OCI-LY7 (cell line): ENCODE measurements at regions not wholly inside any gene's neighbourhood (a gene's known extent, or its start where the extent isn't known, plus 50 kb on each side); places are given as distances from the start of the nearest gene placed in this dataset.

Source experiments
- EZH2phosphoT487 ChIP-seq: fragments of 200-600 bp; sonication (generic); IDR thresholded peaks from 2 replicates; pipeline ENCODE4 v1.6.1; 2018; ENCODE audit warnings: low read depth, borderline replicate concordance, mild to moderate bottlenecking, mixed run types, antibody characterized with exemption, low read length, moderate library complexity, mixed read lengths
- TF ChIP-seq, protein P1 (sequence below): fragments of 200-600 bp; sonication (generic); conservative IDR thresholded peaks from 2 replicates; pipeline ENCODE4 v1.5.1; 2014; ENCODE audit warnings: mild to moderate bottlenecking, antibody characterized with exemption, low read length, moderate library complexity, mixed read lengths

GRCh38 chr4:189293459-189293858 lies 647.2 kb upstream of the FRG1 start:
- TF ChIP-seq, protein P1, sequence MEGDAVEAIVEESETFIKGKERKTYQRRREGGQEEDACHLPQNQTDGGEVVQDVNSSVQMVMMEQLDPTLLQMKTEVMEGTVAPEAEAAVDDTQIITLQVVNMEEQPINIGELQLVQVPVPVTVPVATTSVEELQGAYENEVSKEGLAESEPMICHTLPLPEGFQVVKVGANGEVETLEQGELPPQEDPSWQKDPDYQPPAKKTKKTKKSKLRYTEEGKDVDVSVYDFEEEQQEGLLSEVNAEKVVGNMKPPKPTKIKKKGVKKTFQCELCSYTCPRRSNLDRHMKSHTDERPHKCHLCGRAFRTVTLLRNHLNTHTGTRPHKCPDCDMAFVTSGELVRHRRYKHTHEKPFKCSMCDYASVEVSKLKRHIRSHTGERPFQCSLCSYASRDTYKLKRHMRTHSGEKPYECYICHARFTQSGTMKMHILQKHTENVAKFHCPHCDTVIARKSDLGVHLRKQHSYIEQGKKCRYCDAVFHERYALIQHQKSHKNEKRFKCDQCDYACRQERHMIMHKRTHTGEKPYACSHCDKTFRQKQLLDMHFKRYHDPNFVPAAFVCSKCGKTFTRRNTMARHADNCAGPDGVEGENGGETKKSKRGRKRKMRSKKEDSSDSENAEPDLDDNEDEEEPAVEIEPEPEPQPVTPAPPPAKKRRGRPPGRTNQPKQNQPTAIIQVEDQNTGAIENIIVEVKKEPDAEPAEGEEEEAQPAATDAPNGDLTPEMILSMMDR: no peak
- TF ChIP-seq EZH2phosphoT487: no peak
